Upper lobe of right lung (tissue), 1 donor: ENCODE measurements at regions not wholly inside any gene's neighbourhood (a gene's known extent, or its start where the extent isn't known, plus 50 kb on each side); places are given as distances from the start of the nearest gene placed in this dataset.

ENCODE experiments used
- ATAC-seq: fragments of 200-7000 bp; cut with Tn5 transposase; one replicate; pipeline ENCODE4 v1.9.1; 2020; ENCODE audit warnings: mild to moderate bottlenecking, moderate library complexity
- DNase-seq: peaks from one replicate; pipeline ENCODE4 v3.0.0-alpha.2; 2020
- H3K27ac ChIP-seq: fragments of 200-600 bp; one replicate; pipeline ENCODE4 v1.8.0; 2022
- H3K27me3 ChIP-seq: fragments of 200-600 bp; one replicate; pipeline ENCODE4 v1.8.0; 2022; ENCODE audit warnings: mild to moderate bottlenecking
- H3K36me3 ChIP-seq: fragments of 200-600 bp; one replicate; pipeline ENCODE4 v1.8.0; 2022
- H3K4me1 ChIP-seq: fragments of 200-600 bp; one replicate; pipeline ENCODE4 v1.8.0; 2022
- H3K4me3 ChIP-seq: fragments of 200-600 bp; one replicate; pipeline ENCODE4 v1.8.0; 2022; ENCODE audit warnings: mild to moderate bottlenecking
- H3K9me3 ChIP-seq: fragments of 200-600 bp; one replicate; pipeline ENCODE4 v1.8.0; 2022
- intact Hi-C: fragments of 100-400 bp; cut with DNase I; formaldehyde crosslinking; loops from one replicate; pipeline ENCODE4 v1.11.0; 2022
- TF ChIP-seq, protein P1 (sequence below): fragments of 200-600 bp; IDR thresholded peaks from one replicate; pipeline ENCODE4 v1.8.0; 2022; ENCODE audit warnings: antibody characterized with exemption
- donor health status: DM: no; HTN: yes; CAD: no; lungs with severe emphysema.

DNA sequence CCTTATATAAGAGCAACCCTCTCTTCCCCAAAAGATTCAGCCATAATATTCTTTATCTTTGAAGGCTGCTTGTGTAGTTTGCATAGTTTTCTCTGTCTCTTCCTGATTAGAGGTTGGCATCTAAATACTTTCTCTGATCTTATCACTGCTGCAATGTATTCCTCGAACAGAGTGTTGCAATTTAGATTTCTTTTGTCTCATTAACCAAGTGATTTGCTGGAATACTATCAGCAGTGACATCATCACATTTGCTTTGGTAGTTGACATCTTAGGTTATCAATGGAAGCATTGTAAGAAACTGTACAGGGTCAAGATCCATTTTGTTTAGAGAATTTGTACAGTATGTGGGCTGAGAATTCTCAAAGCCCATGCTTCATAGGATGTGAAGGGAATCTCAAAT, 72.0 kb upstream of the NEUROD1 start:
- Histone ChIP-seq H3K36me3 (no peaks in the 10 kb centered on the region), H3K27me3 (no peaks in the 10 kb centered on the region)

DNA sequence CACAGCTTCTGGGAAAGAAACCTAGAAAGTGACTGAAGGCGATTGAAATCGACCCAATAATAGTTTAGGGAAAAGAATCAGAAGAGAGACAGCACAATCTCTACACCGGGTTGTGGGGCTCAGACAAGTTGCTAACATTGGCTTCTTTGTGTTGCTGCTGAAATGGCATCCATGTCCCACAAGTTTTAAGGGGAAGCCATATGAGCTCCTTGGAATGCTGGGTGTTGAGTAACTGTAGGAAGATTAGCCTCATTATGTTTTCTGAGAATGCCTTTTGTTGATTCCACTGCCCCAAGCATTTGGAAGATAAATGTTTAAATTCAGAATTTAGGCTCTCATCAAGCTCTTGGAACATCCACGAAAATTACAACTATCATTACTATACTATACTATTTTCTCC, 73.4 kb upstream of the NEUROD1 start:
- ATAC-seq (no peak), DNase-seq (no peak)
- H3K4me1 ChIP-seq: no peaks in the 10 kb centered on the region
- H3K9me3 ChIP-seq: no peaks in the 10 kb centered on the region
- no peak overlapping the region for H3K27ac ChIP-seq
- intact Hi-C loops: no loop called here
- TF ChIP-seq, protein P1, sequence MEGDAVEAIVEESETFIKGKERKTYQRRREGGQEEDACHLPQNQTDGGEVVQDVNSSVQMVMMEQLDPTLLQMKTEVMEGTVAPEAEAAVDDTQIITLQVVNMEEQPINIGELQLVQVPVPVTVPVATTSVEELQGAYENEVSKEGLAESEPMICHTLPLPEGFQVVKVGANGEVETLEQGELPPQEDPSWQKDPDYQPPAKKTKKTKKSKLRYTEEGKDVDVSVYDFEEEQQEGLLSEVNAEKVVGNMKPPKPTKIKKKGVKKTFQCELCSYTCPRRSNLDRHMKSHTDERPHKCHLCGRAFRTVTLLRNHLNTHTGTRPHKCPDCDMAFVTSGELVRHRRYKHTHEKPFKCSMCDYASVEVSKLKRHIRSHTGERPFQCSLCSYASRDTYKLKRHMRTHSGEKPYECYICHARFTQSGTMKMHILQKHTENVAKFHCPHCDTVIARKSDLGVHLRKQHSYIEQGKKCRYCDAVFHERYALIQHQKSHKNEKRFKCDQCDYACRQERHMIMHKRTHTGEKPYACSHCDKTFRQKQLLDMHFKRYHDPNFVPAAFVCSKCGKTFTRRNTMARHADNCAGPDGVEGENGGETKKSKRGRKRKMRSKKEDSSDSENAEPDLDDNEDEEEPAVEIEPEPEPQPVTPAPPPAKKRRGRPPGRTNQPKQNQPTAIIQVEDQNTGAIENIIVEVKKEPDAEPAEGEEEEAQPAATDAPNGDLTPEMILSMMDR: no peak
- H3K4me3 ChIP-seq: no peak overlapping the region
- no peaks in the 10 kb centered on the region for H3K27me3 ChIP-seq
- no peaks in the 10 kb centered on the region for H3K36me3 ChIP-seq

More for the DNA sequence above, 72.0 kb upstream of the NEUROD1 start:
- Histone ChIP-seq H3K27ac (no peak overlapping the region), H3K4me1 (no peaks in the 10 kb centered on the region), H3K9me3 (no peaks in the 10 kb centered on the region), H3K4me3 (no peak overlapping the region)
- intact Hi-C loops: no loop called here
- no peak for DNase-seq
- TF ChIP-seq, protein P1: no peak
- no peak for ATAC-seq

DNA sequence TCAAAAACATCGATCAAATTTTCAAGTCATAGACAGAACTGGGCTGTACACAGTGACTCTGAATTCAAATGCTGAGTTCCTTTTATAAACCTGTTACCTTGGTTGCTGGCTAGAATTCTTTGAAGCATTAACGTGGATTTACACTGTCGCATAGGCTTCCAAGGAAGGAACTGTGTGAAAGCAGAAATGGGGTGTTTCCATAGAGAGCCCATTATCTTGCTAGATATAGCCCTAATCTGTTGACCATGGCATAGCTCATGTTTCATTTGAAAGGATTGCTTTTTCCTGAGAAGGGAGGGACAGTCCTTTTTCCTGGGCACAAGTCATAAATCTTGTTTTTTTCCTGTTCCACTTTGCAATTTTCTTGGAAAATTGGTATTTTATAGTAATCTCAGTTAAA, 73.8 kb upstream of the NEUROD1 start:
- no peak for ATAC-seq
- no peaks in the 10 kb centered on the region for H3K9me3 ChIP-seq

DNA sequence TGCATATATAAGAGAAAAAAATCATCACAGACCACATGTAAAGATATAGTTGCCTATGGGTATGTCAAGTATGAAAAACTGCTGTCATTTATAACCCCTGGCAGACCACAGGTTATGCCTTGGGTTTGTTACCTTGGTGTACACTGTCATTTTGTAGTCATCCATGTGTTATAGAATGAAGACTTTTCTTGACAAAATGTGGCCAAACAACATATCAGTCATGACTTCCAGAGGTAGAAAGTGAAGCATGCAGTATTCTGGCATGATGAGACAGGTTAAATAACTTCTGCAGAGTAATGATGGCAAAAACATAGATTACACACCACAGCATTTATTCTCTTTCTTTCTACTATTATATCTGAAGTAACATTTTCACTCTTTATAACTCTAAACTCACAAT, 74.9 kb upstream of the NEUROD1 start:
- ATAC-seq (no peak), DNase-seq (no peak)
- Histone ChIP-seq H3K9me3 (no peaks in the 10 kb centered on the region), H3K27me3 (no peaks in the 10 kb centered on the region), H3K36me3 (no peaks in the 10 kb centered on the region), H3K4me1 (no peaks in the 10 kb centered on the region), H3K27ac (no peak overlapping the region), H3K4me3 (no peak overlapping the region)
- intact Hi-C loops: no loop called here
- TF ChIP-seq, protein P1: no peak

More for the DNA sequence above, 73.8 kb upstream of the NEUROD1 start:
- DNase-seq: no peak
- Histone ChIP-seq H3K4me3 (no peak overlapping the region), H3K27me3 (no peaks in the 10 kb centered on the region), H3K4me1 (no peaks in the 10 kb centered on the region), H3K27ac (no peak overlapping the region), H3K36me3 (no peaks in the 10 kb centered on the region)
- TF ChIP-seq, protein P1: no peak
- intact Hi-C loops: no loop called here

DNA sequence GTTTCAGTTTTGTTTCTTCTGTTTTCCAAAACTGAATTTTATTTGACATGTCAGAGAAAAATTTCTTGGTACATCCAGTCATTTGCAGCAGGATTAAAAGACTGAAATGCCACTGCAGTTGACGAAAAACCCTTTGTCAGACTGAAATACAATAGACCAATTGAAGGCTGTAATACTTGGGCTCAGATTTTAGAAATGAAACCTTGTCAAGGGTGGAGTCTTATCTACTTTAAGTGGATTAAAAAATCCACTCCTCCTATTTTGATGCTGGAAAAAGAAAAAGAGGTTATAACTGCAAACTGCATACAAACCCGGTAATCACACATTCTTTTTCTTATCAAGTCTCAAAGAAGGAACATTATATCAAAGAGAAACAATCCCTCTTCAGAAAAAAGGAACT, 80.2 kb upstream of the NEUROD1 start:
- DNase-seq (no peak), ATAC-seq (no peak)
- Histone ChIP-seq H3K36me3 (no peaks in the 10 kb centered on the region), H3K4me3 (no peak overlapping the region), H3K27ac (no peak overlapping the region), H3K9me3 (no peaks in the 10 kb centered on the region), H3K27me3 (no peaks in the 10 kb centered on the region), H3K4me1 (no peaks in the 10 kb centered on the region)
- intact Hi-C loops: no loop called here
- TF ChIP-seq, protein P1: no peak

DNA sequence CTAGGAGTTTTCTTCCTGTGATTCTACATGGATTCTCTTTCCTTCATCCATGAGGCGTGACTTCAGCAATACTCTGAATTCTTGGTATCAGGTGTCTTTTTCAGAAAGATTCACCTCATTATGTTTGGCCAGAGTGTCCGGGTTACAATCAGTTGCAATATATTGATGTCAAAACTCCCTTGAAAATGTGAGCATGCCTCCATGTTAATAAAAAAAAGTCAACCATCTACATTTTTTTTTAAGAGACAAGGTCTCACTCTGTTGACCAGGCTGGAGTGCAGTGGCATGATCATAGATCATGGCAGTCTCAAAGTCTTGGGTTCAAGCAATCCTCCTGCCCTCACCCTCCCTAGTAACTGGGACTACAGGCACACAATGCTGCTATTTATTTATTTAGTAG, 80.9 kb upstream of the NEUROD1 start:
- no peaks in the 10 kb centered on the region for H3K9me3 ChIP-seq
- no peaks in the 10 kb centered on the region for H3K36me3 ChIP-seq
- no peak overlapping the region for H3K27ac ChIP-seq
- no peaks in the 10 kb centered on the region for H3K27me3 ChIP-seq
- DNase-seq (no peak), ATAC-seq (no peak)
- intact Hi-C loops: no loop called here
- H3K4me3 ChIP-seq: no peak overlapping the region
- H3K4me1 ChIP-seq: no peaks in the 10 kb centered on the region
- TF ChIP-seq, protein P1: no peak
